ENCODE measurements at regions not wholly inside any gene's neighbourhood (a gene's known extent, or its start where the extent isn't known, plus 50 kb on each side); places are given as distances from the start of the nearest gene placed in this dataset.
A peak's percentile ranks its signal among the peaks of the same experiment; 100 is the strongest.
"Not testable (repeated sequence)": the region's sequence is repeated elsewhere in the genome, so short reads cannot be mapped to it uniquely, and the experiment has no call there.

DNA sequence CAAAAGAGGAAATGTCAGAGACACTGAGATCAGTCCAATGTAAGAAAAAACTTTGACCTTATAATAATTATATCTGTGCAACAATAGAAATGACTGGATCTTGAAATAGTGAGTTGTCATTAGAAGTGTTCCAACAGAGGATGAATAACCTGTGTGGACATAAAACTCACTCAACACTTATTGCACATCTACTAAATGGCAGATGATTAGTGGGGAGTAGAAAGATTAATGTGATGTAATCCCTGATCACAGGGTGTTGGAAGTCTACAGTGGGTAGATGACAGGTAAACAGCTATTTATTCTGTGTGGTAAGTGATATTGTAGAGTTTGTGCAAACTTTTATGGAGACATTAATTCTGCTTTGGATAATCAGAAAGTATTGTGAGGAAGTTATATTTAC is 177.3 kb upstream of the HMHB1 start:
- no peak for DNase-seq (ENCODE audit: low read depth in 2 of 2)

DNA sequence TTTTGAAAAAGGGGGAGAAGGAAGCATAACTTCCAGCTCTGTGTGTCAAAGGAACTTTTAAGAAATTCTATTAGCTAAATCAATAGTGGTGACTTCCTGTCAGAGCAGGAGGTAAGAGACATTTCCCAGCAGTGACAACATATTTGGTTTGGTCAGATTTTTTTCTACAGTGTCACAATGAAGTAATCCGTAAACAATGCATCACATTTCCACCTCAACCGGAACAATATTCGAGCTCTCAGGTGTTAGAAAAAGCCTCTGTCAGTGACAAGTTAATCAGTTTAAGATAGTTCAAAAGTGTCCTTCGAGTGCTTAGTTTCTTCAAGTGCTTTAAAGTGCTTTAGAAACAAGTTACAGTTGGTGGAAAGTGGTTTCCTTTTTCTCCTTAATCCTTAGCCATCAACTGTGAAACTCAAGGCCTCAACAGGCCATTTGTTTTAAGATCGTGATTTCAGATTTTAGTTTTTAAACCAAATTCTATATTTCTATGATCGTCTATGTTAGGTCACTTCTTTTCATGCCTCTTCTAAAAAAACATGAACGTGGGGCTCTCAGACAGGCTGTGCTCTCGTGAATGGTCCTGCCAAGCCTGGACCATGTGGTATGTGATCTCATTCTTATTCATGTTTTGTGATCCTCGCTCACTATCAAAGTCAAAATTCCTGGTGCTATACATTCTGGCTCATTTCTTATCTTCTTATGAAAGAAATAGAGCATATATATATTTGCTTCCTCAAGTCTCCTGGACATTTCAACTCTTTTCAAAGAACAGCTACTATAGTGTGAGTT is 181.9 kb upstream of the HMHB1 start:
- no peak for DNase-seq (ENCODE audit: low read depth in 2 of 2)

DNA sequence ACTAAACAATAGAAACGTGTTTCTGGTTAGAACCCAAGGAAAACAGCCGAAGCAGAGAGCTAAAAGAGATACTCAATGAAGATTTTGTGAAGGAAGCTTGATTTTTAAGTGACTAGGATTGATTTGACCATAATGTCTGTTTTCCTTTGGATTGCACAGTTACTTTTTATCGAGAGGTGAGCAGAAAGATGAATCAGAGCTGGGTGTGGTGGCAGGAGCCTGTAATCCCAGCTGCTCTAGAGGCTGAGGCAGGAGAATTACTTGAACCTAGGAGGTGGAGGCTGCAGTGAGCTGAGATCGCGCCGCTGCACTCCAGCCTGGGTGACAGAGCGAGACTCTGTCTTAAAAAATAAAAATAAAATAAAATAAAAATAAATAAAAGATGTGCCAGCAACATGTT is 186.9 kb upstream of the HMHB1 start:
- DNase-seq (ENCODE audit: low read depth in 2 of 2) = not testable (repeated sequence)

DNA sequence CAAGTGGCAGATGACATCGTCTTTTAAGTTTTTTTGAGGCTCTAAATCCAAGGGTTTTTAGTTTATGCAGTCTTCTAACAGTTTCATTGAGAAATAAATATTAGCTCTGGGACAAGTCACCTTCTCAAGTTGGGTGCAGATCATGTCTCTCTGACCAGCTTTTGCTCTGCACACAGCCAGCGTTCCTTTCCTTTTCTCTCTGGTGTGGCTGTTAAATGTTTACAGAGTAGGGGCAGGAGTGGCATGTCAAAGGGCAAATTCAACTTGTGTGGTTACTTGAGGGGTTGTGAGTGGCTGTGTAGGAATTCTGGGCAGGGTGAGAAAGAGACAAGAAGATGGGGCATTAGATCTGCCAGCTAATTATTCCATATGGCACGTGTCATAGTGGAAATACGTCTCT is 187.5 kb upstream of the HMHB1 start:
- no peak for DNase-seq (ENCODE audit: low read depth in 2 of 2)

- DNase-seq (ENCODE audit: low read depth in 2 of 2) = no peak
Observed at GRCh38 chr5:143619040-143619439, 192.9 kb upstream of the HMHB1 start.

- DNase-seq (ENCODE audit: low read depth in 2 of 2) = no peak
Observed at GRCh38 chr5:143618141-143618540, 193.8 kb upstream of the HMHB1 start.

- no peak for DNase-seq (ENCODE audit: low read depth in 2 of 2)
Observed at GRCh38 chr5:143614831-143615230, 197.1 kb upstream of the HMHB1 start.

DNA sequence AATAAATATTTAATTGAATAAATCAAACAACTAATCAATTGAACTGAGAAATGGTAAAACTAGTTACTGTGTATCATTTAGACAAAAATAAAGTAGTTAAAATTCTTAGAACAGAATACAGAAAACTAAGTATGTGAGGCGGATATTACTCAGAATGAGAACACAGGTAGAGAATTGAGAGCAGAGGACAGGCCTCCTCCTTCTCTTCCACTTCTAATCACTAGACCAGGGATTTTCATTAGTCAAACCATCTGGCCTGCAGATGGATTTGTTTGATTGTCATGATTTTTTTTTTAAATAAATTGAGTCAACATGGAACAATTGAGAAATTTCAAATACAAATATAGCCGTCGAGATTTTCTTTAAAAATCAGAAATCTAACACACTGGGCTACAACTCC is 198.6 kb upstream of the HMHB1 start:
- DNase-seq (ENCODE audit: low read depth in 2 of 2) = no peak

DNA sequence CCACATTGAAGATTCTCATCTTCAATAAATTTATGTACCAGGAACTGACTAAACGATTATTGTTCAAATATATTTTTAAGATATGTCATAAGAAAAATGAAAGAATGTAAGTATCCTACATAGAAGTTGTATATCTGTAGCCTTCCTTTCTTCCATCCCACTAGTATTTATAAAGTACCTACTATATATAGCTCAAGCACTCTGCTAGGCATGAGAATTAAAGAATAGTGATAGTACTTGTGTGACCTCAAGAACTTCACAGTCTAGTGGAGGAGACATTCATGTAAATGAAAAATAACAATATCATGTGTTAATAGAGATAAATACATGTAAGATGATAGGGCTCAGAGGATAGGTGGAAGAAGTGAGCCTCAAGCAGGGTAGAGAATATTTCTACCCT is 201.0 kb upstream of the HMHB1 start:
- no peak for DNase-seq (ENCODE audit: low read depth in 2 of 2)

- DNase-seq (ENCODE audit: low read depth in 2 of 2) = peak; percentile 18 to 23
Observed at GRCh38 chr5:143606043-143606752, 202.7 kb upstream of the NR3C1 start.

GRCh38 chr5:143605403-143606005 is 202.0 kb upstream of the NR3C1 start:
- peak in 1 of 2 donors; percentile 9 for DNase-seq (ENCODE audit: low read depth in 2 of 2)

- DNase-seq (ENCODE audit: low read depth in 2 of 2) = no peak
Observed at GRCh38 chr5:143601917-143602333, 198.4 kb upstream of the NR3C1 start.

DNA sequence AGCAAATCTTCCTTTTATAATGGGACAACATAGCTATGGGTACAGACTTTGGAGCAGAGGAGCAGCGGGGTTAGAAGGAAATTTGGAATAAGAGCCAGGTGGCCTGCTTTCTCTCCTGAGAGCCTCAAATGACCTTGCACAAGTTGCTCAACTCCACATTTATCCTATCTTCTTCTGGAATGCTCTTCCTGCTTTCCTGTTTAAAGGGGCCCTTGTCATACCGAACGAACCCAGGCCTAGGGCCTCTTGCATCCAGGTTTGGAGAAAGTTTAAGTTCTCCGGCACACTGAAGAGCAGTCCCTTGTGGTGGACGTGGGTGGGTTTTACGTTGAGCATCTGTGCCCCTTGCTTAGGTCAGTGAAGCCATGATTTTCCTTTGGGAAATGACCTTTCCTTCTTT is 197.9 kb upstream of the NR3C1 start:
- DNase-seq (ENCODE audit: low read depth in 2 of 2) = no peak

DNA sequence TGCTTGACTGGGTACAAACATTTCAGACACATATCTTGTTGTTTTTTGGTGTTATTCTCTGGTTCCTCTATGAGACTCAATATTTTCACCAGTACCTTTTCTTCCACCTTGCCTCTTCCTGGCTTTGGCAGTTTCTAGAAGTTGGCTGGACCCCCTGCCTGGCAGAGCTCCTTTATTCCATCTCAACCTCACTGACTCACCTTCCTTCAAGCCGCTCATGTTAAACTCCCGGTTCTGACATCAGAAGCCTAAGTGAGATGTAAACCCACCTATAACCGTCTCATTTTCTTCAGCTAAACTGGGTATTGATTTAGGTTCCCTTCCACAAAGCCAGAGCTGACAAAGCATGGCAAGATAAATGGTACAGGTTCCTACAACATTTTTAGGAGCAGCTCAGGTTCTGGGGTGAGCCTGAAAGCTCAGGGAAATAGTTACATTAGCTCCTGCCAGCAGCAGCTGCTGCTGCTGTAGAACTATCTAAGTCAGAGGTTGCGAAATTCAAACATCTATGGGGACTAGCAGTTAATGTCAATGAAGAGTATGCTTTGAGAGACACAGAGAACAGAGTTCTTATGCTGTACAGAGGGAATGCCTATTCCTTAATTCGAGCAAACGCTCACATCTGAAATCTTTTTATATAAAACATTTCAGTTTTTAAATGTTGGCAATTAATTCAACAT is 197.1 kb upstream of the NR3C1 start:
- no peak for DNase-seq (ENCODE audit: low read depth in 2 of 2)

DNA sequence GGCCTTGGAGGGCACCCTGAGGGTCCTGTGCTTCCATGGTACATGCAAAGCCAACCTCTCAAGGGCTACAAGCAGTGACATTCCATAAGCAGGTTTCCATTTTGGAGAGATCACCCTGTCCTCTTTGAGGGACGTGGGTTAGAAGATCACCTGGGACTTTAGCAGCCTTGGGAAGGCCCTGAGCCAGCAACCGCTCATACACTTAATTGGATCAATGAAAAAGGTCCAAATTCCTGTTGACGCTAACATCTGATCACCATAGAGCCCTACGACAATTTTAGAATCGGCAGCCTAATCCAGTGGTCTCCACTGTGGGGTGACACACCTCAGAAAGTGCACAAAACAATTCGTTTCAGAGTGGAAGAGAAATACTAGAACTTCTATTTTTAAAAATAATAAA is 196.0 kb upstream of the NR3C1 start:
- no peak for DNase-seq (ENCODE audit: low read depth in 2 of 2)

GRCh38 chr5:143596824-143597223 is 193.3 kb upstream of the NR3C1 start:
- no peak for DNase-seq (ENCODE audit: low read depth in 2 of 2)

DNA sequence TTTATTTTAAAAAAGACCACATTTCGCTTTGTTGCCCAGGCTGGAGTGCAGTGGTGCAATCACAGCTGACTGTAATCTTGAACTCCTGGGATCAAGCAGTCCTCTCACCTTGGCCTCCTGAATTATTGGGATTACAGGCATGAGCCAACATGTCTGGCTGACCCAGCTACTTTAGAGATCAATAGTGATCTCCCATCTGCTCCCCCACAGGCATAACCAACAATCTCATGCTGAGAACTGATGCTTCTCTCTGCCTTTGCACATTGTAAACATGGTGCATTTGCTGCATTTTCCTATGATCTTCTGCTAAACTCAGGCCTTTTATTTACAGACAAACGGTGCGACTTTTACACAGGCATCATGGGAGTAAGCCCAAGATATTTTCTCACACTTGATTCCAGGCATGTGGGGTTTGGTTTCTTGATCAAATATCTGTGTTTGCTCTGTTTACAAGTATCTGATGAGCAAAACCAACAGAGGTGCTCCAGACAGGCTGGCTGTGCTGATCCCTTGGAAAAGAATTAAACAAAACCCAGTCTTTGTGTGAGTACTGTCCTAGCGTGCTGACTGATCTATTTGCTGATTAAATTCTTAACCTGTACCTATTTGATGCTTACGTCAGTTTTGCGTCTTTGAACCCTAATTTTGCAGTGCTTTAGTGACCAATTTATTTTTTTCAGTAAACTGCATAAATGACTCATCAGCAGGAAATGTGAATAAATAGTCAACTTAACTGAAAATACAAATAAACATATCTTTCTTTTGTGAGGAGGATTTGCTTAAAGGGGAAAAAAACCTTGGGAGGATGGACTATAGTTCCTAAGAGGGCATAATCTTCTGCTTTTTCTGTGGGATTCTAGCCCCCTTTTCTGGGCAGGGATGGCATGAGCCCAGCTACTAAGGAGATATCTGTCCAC is 191.7 kb upstream of the NR3C1 start:
- DNase-seq (ENCODE audit: low read depth in 2 of 2) = no peak

GRCh38 chr5:143593723-143594122 is 190.2 kb upstream of the NR3C1 start:
- no peak for DNase-seq (ENCODE audit: low read depth in 2 of 2)

- DNase-seq (ENCODE audit: low read depth in 2 of 2) = no peak
Observed at GRCh38 chr5:143592648-143593047, 189.2 kb upstream of the NR3C1 start.

DNA sequence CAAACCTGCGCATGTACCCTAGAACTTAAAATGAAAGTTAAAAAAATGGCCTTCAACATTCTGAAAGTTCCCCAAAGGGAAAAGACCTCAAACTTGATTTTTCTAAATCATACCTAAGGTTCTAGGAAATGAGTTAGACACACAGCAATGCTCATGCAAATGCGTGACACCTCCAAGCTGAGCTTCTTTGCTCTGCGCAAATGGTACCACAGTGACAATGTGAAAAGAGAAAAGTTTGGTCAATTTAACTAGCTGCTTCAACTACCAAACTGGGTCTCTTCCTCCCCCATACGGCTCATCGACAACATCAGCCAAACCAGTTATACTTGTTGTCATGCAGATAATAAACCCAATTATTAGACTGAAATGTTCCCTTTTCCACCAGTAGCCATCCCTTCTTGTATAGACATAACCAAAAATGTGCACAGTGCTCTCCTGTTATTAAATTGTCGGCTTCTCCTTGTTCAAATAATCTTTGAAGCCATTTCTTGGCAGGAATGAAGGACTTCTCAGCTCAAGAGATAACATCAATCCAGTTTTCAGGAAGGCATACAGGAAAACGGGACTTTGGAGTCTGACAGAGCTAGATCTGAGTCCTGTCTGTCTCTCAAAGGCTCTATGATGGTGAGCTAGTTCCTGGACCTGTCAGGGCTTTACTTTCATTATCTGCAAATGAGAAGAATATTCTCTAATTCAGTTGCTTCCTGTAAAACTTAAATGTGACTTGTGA is 185.6 kb upstream of the NR3C1 start:
- no peak for DNase-seq (ENCODE audit: low read depth in 2 of 2)

DNA sequence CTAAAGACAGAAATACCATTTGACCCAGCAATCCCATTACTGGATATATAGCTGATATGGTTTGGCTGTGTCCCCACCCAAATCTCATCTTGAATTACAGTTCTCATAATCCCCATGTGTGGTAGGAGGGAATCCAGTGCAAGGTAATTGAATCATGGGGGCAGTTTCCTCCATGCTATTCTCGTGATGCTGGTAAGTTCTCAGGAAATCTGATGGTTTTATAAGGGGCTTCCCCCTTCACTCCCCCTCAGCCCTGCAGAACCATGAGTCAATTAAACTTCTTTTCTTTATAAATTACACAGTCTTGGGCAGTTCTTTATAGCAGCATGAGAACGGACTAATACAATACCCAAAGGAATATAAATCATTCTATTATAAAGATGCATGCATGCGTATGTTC is 184.6 kb upstream of the NR3C1 start:
- peak in 1 of 2 donors; percentile 5 for DNase-seq (ENCODE audit: low read depth in 2 of 2)
